ENCODE measurements at regions not wholly inside any gene's neighbourhood (a gene's known extent, or its start where the extent isn't known, plus 50 kb on each side); places are given as distances from the start of the nearest gene placed in this dataset.

DNA sequence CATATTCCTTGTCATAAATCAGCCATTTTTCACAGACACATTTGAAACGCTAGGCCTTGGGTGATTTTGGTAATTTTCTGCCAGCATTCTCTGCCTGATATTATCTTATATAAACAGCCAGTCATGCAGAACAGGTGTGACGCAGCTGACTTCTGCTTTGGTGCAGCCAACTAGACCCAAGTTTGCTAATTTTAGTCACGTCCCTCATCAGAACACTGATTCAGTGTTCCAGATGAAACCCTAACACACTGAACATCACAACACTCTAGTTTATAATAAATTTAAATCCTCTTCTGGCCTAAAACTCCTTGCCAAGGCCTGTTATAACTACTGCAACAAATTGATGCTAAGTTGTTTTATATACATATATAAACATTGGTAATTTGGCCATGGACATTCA is 386.1 kb downstream of the SEC23A start:
- TF ChIP-seq, protein P1, sequence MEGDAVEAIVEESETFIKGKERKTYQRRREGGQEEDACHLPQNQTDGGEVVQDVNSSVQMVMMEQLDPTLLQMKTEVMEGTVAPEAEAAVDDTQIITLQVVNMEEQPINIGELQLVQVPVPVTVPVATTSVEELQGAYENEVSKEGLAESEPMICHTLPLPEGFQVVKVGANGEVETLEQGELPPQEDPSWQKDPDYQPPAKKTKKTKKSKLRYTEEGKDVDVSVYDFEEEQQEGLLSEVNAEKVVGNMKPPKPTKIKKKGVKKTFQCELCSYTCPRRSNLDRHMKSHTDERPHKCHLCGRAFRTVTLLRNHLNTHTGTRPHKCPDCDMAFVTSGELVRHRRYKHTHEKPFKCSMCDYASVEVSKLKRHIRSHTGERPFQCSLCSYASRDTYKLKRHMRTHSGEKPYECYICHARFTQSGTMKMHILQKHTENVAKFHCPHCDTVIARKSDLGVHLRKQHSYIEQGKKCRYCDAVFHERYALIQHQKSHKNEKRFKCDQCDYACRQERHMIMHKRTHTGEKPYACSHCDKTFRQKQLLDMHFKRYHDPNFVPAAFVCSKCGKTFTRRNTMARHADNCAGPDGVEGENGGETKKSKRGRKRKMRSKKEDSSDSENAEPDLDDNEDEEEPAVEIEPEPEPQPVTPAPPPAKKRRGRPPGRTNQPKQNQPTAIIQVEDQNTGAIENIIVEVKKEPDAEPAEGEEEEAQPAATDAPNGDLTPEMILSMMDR (IDR thresholded peaks at IDR 0.05), result no peak
- TF ChIP-seq EZH2 (IDR thresholded peaks at IDR 0.05), result no peak
- no peak for TF ChIP-seq EZH2phosphoT487 (IDR thresholded peaks at IDR 0.05)

Measured in neural progenitor cell (in vitro differentiated cells).